ENCODE measurements at regions not wholly inside any gene's neighbourhood (a gene's known extent, or its start where the extent isn't known, plus 50 kb on each side); places are given as distances from the start of the nearest gene placed in this dataset.

- DNase-seq = no peak
Observed at GRCh38 chr7:136057509-136057908, 80.3 kb upstream of the MTPN start.

GRCh38 chr7:136056651-136057231 is 79.6 kb upstream of the MTPN start:
- DNase-seq = no peak

GRCh38 chr7:136055266-136055665 is 78.1 kb upstream of the MTPN start:
- no peak for DNase-seq

GRCh38 chr7:136053689-136054485 is 76.7 kb upstream of the MTPN start:
- no peak for DNase-seq

GRCh38 chr7:136051203-136051928 is 74.2 kb upstream of the MTPN start:
- no peak for DNase-seq

GRCh38 chr7:136050462-136050847 is 73.3 kb upstream of the MTPN start:
- DNase-seq = no peak

GRCh38 chr7:136049818-136050461 is 72.8 kb upstream of the MTPN start:
- no peak for DNase-seq

GRCh38 chr7:136049117-136049516 is 72.0 kb upstream of the MTPN start:
- no peak for DNase-seq

- DNase-seq = no peak
Observed at GRCh38 chr7:136046548-136046947, 69.4 kb upstream of the MTPN start.

- no peak for DNase-seq
Observed at GRCh38 chr7:136045992-136046391, 68.8 kb upstream of the MTPN start.

GRCh38 chr7:136045181-136045580 is 68.0 kb upstream of the MTPN start:
- no peak for DNase-seq

GRCh38 chr7:136039577-136040345 is 62.6 kb upstream of the MTPN start:
- DNase-seq = no peak

GRCh38 chr7:136036336-136036735 is 59.2 kb upstream of the MTPN start:
- DNase-seq = no peak

GRCh38 chr7:136034132-136034531 is 57.0 kb upstream of the MTPN start:
- DNase-seq = no peak

GRCh38 chr7:136033413-136034031 is 56.4 kb upstream of the MTPN start:
- DNase-seq = no peak

- peak; percentile 38 for DNase-seq
Observed at GRCh38 chr7:136030867-136031318, 53.7 kb upstream of the MTPN start.

GRCh38 chr7:136030330-136030729 is 53.2 kb upstream of the MTPN start:
- DNase-seq = no peak

- no peak for DNase-seq
Observed at GRCh38 chr7:136027160-136027559, 50.0 kb upstream of the MTPN start.

Data from stimulated activated CD4-positive, alpha-beta T cell treated with anti-CD3 and anti-CD28 coated beads, Interleukin-15, amount 100 ng/mL, for 24 hours (primary cell).